MV-4-11 (cell line): ENCODE measurements at regions not wholly inside any gene's neighbourhood (a gene's known extent, or its start where the extent isn't known, plus 50 kb on each side); places are given as distances from the start of the nearest gene placed in this dataset.

Source experiments
- DNase-seq: peaks from one replicate; lab custom pipeline; 2025; lab: John Stamatoyannopoulos, UW

- DNase-seq = no peak
Observed at GRCh38 chr13:64075543-64076271, 2660.1 kb upstream of the PCDH20 start.

GRCh38 chr13:64074971-64075474 is 2659.4 kb upstream of the PCDH20 start:
- no peak for DNase-seq

- DNase-seq = no peak
Observed at GRCh38 chr13:64073203-64073602, 2657.6 kb upstream of the PCDH20 start.

- DNase-seq = no peak
Observed at GRCh38 chr13:64071352-64071751, 2655.7 kb upstream of the PCDH20 start.

- DNase-seq = no peak
Observed at GRCh38 chr13:64069892-64070291, 2654.2 kb upstream of the PCDH20 start.

GRCh38 chr13:64066711-64067110 is 2651.1 kb upstream of the PCDH20 start:
- DNase-seq = no peak

- DNase-seq = no peak
Observed at GRCh38 chr13:64061649-64062048, 2646.0 kb upstream of the PCDH20 start.

- no peak for DNase-seq
Observed at GRCh38 chr13:64057372-64058020, 2641.8 kb upstream of the PCDH20 start.

- no peak for DNase-seq
Observed at GRCh38 chr13:64054321-64054720, 2638.7 kb upstream of the PCDH20 start.

- DNase-seq = no peak
Observed at GRCh38 chr13:64052521-64052920, 2636.9 kb upstream of the PCDH20 start.

- DNase-seq = no peak
Observed at GRCh38 chr13:64051278-64051677, 2635.6 kb upstream of the PCDH20 start.

- DNase-seq = no peak
Observed at GRCh38 chr13:64041296-64041695, 2625.6 kb upstream of the PCDH20 start.

GRCh38 chr13:64033921-64034320 is 2618.3 kb upstream of the PCDH20 start:
- no peak for DNase-seq

GRCh38 chr13:64029343-64030093 is 2613.9 kb upstream of the PCDH20 start:
- no peak for DNase-seq

GRCh38 chr13:64028551-64028950 is 2612.9 kb upstream of the PCDH20 start:
- no peak for DNase-seq

GRCh38 chr13:64020126-64020525 is 2604.5 kb upstream of the PCDH20 start:
- no peak for DNase-seq

- DNase-seq = no peak
Observed at GRCh38 chr13:64007339-64007738, 2591.7 kb upstream of the PCDH20 start.

GRCh38 chr13:64000321-64000720 is 2584.7 kb upstream of the PCDH20 start:
- DNase-seq = no peak

GRCh38 chr13:63999614-64000305 is 2584.1 kb upstream of the PCDH20 start:
- no peak for DNase-seq

GRCh38 chr13:63983366-63983765 is 2567.7 kb upstream of the PCDH20 start:
- DNase-seq = no peak

GRCh38 chr13:63979951-63980350 is 2564.3 kb upstream of the PCDH20 start:
- no peak for DNase-seq

- DNase-seq = no peak
Observed at GRCh38 chr13:63972328-63972727, 2556.7 kb upstream of the PCDH20 start.
